ENCODE measurements at regions not wholly inside any gene's neighbourhood (a gene's known extent, or its start where the extent isn't known, plus 50 kb on each side); places are given as distances from the start of the nearest gene placed in this dataset.
"Not testable (repeated sequence)": the region's sequence is repeated elsewhere in the genome, so short reads cannot be mapped to it uniquely, and the experiment has no call there.

DNA sequence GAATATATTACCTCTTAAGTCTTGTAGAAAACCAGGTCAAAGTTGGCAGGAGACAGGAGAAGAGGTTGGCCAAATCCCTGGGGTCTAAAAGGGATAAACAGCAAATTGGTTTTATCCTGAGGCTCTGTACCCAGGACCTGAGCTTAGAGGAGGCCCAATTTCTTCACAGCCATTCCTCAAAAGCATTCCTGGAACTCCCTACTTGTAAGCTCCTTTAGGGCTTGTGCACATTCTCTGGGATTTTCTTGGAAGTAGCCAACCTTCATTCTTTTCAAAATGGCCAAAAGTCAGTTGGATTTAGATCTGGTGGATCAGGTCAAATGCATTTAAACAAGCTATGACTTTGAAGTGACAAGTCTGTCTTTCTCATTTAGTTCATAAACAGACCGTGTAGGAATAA is 152.1 kb upstream of the PLXNC1 start:
- Histone ChIP-seq H3K9me3 (no peaks in the 10 kb centered on the region), H3K27me3 (ENCODE audit: low read depth) (no peaks in the 10 kb centered on the region), H3K4me3 (no peak overlapping the region), H3K4me1 (no peaks in the 10 kb centered on the region), H3K36me3 (no peaks in the 10 kb centered on the region), H3K27ac (no peak overlapping the region)
- TF ChIP-seq, protein P1, sequence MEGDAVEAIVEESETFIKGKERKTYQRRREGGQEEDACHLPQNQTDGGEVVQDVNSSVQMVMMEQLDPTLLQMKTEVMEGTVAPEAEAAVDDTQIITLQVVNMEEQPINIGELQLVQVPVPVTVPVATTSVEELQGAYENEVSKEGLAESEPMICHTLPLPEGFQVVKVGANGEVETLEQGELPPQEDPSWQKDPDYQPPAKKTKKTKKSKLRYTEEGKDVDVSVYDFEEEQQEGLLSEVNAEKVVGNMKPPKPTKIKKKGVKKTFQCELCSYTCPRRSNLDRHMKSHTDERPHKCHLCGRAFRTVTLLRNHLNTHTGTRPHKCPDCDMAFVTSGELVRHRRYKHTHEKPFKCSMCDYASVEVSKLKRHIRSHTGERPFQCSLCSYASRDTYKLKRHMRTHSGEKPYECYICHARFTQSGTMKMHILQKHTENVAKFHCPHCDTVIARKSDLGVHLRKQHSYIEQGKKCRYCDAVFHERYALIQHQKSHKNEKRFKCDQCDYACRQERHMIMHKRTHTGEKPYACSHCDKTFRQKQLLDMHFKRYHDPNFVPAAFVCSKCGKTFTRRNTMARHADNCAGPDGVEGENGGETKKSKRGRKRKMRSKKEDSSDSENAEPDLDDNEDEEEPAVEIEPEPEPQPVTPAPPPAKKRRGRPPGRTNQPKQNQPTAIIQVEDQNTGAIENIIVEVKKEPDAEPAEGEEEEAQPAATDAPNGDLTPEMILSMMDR (IDR thresholded peaks at IDR 0.05) = no peak
- ATAC-seq (no peak), DNase-seq (no peak)
- intact Hi-C loops (cut with DNase I) = no loop called here

GRCh38 chr12:94001691-94002090 is 146.7 kb upstream of the PLXNC1 start:
- no peaks in the 10 kb centered on the region for H3K36me3 ChIP-seq
- H3K27me3 ChIP-seq (ENCODE audit: low read depth) = no peaks in the 10 kb centered on the region
- no peak overlapping the region for H3K27ac ChIP-seq
- no peak for ATAC-seq
- H3K4me1 ChIP-seq = no peaks in the 10 kb centered on the region
- no peaks in the 10 kb centered on the region for H3K9me3 ChIP-seq
- H3K4me3 ChIP-seq = no peak overlapping the region
- TF ChIP-seq, protein P1 (IDR thresholded peaks at IDR 0.05) = no peak
- intact Hi-C loops (cut with DNase I) = no loop called here
- no peak for DNase-seq

GRCh38 chr12:94002925-94003324 is 145.5 kb upstream of the PLXNC1 start:
- H3K27ac ChIP-seq; intact Hi-C loops (cut with DNase I); H3K9me3 ChIP-seq; DNase-seq; H3K36me3 ChIP-seq; H3K4me3 ChIP-seq; H3K27me3 ChIP-seq (ENCODE audit: low read depth); ATAC-seq; H3K4me1 ChIP-seq: not testable (repeated sequence)

DNA sequence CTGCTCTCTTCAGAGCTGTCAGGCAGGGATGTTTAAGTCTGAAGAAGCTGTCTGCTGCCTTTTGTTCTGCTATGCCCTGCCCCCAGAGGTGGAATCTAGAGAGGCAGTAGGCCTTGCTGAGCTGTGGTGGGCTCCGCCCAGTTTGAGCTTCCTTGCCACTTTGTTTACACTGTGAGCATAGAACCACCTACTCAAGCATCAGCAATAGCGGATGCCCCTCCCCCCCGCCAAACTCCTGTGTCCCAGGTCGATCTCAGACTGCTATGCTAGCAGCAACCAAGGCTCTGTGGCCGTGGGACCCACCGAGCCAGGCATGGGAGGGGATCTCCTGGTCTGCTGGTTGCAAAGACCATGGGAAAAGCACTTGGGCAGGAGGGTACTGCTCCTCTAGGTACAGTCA is 140.5 kb upstream of the PLXNC1 start:
- not testable (repeated sequence) for ATAC-seq

DNA sequence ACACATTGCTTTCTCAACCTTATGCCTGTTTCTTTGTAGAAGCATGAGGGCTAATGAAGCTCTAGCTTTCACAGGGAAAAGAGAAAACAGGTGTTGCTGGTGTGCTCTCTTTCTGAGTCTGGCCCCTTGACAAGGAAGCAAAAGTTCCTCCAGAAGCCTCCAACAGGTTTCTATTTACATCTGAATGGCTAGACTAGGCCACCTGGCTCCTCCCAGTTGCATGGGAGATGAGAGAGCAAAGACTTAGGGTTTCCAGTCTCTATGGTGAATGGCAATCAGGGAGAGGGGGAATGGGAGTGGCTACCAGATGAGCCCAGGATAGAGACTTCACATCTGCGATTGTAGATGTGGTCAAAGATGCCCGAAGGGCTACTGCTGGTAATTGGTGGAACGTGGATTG is 138.1 kb upstream of the PLXNC1 start:
- H3K4me1 ChIP-seq = no peaks in the 10 kb centered on the region
- TF ChIP-seq, protein P1 (IDR thresholded peaks at IDR 0.05) = no peak
- H3K36me3 ChIP-seq = no peaks in the 10 kb centered on the region
- intact Hi-C loops (cut with DNase I) = no loop called here
- ATAC-seq = no peak
- no peak overlapping the region for H3K4me3 ChIP-seq
- H3K9me3 ChIP-seq = no peaks in the 10 kb centered on the region
- DNase-seq = no peak
- no peaks in the 10 kb centered on the region for H3K27me3 ChIP-seq (ENCODE audit: low read depth)
- no peak overlapping the region for H3K27ac ChIP-seq

More for the DNA sequence above, 140.5 kb upstream of the PLXNC1 start:
- H3K36me3 ChIP-seq; H3K4me1 ChIP-seq; H3K27ac ChIP-seq; H3K9me3 ChIP-seq; DNase-seq; H3K27me3 ChIP-seq (ENCODE audit: low read depth); intact Hi-C loops (cut with DNase I); H3K4me3 ChIP-seq: not testable (repeated sequence)

DNA sequence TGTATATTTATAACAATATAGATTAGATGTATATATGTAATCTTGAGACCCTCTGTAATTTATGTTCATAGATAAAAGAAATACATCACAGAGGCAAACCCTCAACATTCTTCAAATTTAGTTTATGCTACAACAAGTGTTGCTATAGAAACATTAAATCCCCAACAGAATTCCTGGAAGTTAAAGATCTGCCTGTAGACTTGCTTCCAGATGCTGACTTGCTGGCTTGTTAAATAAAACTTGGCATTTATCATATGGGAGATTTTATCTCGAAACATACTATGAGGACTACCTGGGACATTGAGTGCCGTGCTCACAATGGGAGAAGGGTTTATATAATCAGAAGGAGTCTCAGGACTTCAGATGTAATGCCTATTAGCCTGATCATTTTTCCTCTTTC is 136.3 kb upstream of the PLXNC1 start:
- TF ChIP-seq, protein P1 (IDR thresholded peaks at IDR 0.05) = no peak
- Histone ChIP-seq H3K36me3 (no peaks in the 10 kb centered on the region), H3K27me3 (ENCODE audit: low read depth) (no peaks in the 10 kb centered on the region), H3K9me3 (peaks cover 13% of the 10 kb centered on the region), H3K4me3 (no peak overlapping the region), H3K4me1 (no peaks in the 10 kb centered on the region), H3K27ac (no peak overlapping the region)
- intact Hi-C loops (cut with DNase I) = no loop called here
- no peak for DNase-seq
- no peak for ATAC-seq

- no peak for DNase-seq
- Histone ChIP-seq H3K27ac (no peak overlapping the region), H3K27me3 (ENCODE audit: low read depth) (no peaks in the 10 kb centered on the region), H3K4me1 (no peaks in the 10 kb centered on the region), H3K4me3 (no peak overlapping the region), H3K9me3 (peaks cover 19% of the 10 kb centered on the region), H3K36me3 (no peaks in the 10 kb centered on the region)
- intact Hi-C loops (cut with DNase I) = no loop called here
- no peak for ATAC-seq
- TF ChIP-seq, protein P1 (IDR thresholded peaks at IDR 0.05) = no peak
These were observed 135.8 kb upstream of the PLXNC1 start for GRCh38 chr12:94012590-94012989.

DNA sequence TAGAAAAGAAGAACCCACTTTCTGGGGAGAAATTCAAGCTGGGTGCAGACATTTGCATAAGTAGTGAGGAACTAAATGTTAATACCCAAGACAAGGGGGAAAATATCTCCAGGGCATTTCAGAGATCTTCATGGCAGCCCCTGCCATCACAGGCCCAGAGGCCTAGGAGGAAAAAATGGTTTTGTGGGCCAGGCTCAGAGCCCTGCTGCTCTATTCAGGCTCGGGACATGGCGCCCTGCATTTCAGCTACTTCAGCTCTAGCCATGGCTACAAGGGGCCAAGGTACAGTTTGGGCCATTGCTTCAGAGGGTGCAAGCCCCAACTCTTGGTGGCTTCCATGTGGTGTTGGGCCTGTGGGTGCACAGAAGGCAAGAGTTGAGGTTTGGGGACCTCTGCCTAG is 131.1 kb upstream of the PLXNC1 start:
- H3K36me3 ChIP-seq; ATAC-seq; H3K4me3 ChIP-seq; H3K27ac ChIP-seq; intact Hi-C loops (cut with DNase I); H3K27me3 ChIP-seq (ENCODE audit: low read depth); H3K4me1 ChIP-seq; DNase-seq: not testable (repeated sequence)
- H3K9me3 ChIP-seq = peaks cover 21% of the 10 kb centered on the region
